Thymus (tissue), 11 donors: ENCODE measurements at regions not wholly inside any gene's neighbourhood (a gene's known extent, or its start where the extent isn't known, plus 50 kb on each side); places are given as distances from the start of the nearest gene placed in this dataset.
"Not testable (repeated sequence)": the region's sequence is repeated elsewhere in the genome, so short reads cannot be mapped to it uniquely, and the experiment has no call there.

Source experiments
- DNase-seq, 9 donors: peaks; one replicate each; pipeline ENCODE4 v3.0.0-alpha.2; 2013; ENCODE audit warnings: low spot score in 9 of 9, low read depth in 6 of 9, missing footprints in 1 of 9
- H3K27ac ChIP-seq, 2 donors: one replicate each; pipeline ENCODE4 v1.5.1; 2013; ENCODE audit warnings: control low read depth in 1 of 2, low read depth in 1 of 2, low read length in 1 of 2, mild to moderate bottlenecking in 1 of 2, moderate library complexity in 1 of 2
- H3K27me3 ChIP-seq, 2 donors: one replicate each; pipeline ENCODE4 v1.5.1; 2013; ENCODE audit warnings: low read length in 1 of 2; ENCODE audit not compliant: control insufficient read depth in 2 of 2, insufficient read depth in 1 of 2
- H3K36me3 ChIP-seq, 2 donors: one replicate each; pipeline ENCODE4 v1.5.1; 2013; ENCODE audit warnings: low read length in 1 of 2, mild to moderate bottlenecking in 1 of 2, moderate library complexity in 1 of 2; ENCODE audit not compliant: control insufficient read depth in 2 of 2, insufficient read depth in 2 of 2
- H3K4me1 ChIP-seq, 2 donors: one replicate each; pipeline ENCODE4 v1.5.1; 2013; ENCODE audit warnings: low read length in 2 of 2; ENCODE audit not compliant: control insufficient read depth in 2 of 2, insufficient read depth in 2 of 2
- H3K4me3 ChIP-seq, 2 donors: one replicate each; pipeline ENCODE4 v1.5.1; 2013; ENCODE audit warnings: low read length in 2 of 2, control low read depth in 1 of 2, mild to moderate bottlenecking in 1 of 2
- H3K9me3 ChIP-seq, 2 donors: one replicate each; pipeline ENCODE4 v1.5.1; 2013; ENCODE audit warnings: low read length in 1 of 2, mild to moderate bottlenecking in 1 of 2; ENCODE audit not compliant: control insufficient read depth in 2 of 2, insufficient read depth in 1 of 2
- WGBS: extraction: QIAGEN DNeasy Blood & Tissue Kit; methylation state at CpG from one replicate; pipeline ENCODE4 v1.1.7; 2013; 5-methylcytosine and 5-hydroxymethylcytosine counted together
- donor health status: healthy.

DNA sequence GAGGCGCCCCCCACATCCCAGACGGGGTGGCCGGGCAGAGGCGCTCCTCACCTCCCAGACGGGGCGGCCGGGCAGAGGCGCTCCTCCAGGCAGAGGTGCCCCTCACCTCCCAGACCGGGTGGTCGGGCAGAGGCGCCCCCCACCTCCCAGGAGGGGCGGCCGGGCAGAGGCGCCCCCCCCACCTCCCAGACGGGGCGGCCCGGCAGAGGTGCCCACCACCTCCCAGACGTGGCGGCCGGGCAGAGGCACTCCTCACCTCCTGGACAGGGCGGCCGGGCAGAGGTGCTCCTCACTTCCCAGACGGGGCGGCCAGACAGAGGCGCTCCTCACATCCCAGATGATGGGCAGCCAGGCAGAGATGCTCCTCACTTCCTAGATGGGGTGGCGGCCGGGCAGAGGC is 91.4 kb upstream of the CTSV start:
- not testable (repeated sequence) for DNase-seq, H3K36me3 ChIP-seq, H3K27me3 ChIP-seq, H3K9me3 ChIP-seq, H3K4me1 ChIP-seq, H3K27ac ChIP-seq, H3K4me3 ChIP-seq
- WGBS = 96% methylated on average over 27 of the region's 27 CpGs

DNA sequence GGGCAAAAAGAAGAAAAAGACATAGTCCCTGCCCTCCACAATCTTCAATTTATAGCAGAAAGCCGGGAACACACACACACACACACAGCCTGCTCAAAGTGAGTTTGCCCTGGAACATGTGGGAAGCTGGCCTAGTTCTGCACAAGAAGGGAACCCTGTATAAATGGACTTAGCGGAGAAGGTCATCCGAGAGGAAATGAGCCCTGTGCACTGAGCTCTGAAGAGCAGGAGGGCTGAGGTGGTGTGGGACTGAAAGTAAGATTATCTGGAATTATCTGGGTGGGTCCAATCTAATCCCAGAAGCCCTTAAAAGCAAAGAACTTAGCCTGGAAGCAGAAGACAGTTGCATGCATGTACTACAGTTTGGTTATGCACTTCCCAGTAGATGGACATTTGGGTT is 90.0 kb upstream of the CTSV start:
- Histone ChIP-seq H3K36me3 (no peaks in the 10 kb centered on the region), H3K27ac (no peak overlapping the region), H3K4me1 (no peaks in the 10 kb centered on the region), H3K27me3 (no peaks in the 10 kb centered on the region), H3K9me3 (peaks cover 0 to 4% of the 10 kb centered on the region in 2 donors), H3K4me3 (no peak overlapping the region)
- no peak for DNase-seq
- 95% methylated on average over 3 of the region's 3 CpGs for WGBS

GRCh38 chr9:97124256-97124655 is 85.3 kb upstream of the CTSV start:
- Histone ChIP-seq H3K9me3 (no peaks in the 10 kb centered on the region), H3K4me1 (no peaks in the 10 kb centered on the region), H3K4me3 (no peak overlapping the region), H3K27me3 (no peaks in the 10 kb centered on the region), H3K27ac (no peak overlapping the region), H3K36me3 (no peaks in the 10 kb centered on the region)
- WGBS = 71% methylated on average over 4 of the region's 4 CpGs
- DNase-seq = no peak

GRCh38 chr9:97110696-97111095 is 71.8 kb upstream of the CTSV start:
- DNase-seq = no peak
- no peaks in the 10 kb centered on the region for H3K36me3 ChIP-seq
- no peak overlapping the region for H3K4me3 ChIP-seq
- whole genome bisulfite sequencing = 72% methylated on average over 2 of the region's 2 CpGs
- H3K27me3 ChIP-seq = no peaks in the 10 kb centered on the region
- H3K9me3 ChIP-seq = no peaks in the 10 kb centered on the region
- H3K27ac ChIP-seq = no peak overlapping the region
- no peaks in the 10 kb centered on the region for H3K4me1 ChIP-seq

DNA sequence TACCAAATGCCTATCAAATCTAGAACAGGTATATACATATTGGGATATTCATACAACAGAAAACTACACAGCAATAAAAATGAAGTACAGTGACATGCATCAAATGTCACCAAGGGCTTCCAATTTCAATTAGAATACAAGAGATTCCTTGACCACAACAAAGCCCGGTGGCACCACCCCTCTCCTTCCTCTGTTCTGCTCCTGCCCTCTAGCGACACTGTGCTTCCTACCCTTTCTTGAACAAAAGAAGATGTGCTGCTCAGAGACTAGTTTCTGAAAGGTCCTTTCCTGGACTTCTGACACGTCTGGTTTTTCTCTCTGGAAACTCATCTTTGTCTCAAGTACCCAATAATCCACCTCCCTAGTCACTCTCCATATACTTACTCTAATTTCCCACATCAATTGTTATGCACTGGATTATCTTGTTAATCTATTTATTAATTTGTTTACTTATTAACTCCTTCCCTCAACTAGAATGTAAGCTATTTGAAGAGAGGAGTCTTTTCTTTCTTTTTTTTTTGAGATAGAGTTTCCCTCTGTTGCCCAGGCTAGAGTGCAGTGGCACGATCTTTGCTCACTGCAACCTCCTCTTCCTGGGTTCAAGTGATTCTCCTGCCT is 70.4 kb upstream of the CTSV start:
- H3K4me1 ChIP-seq = no peaks in the 10 kb centered on the region
- WGBS = 41% methylated on average over 4 of the region's 4 CpGs
- no peak overlapping the region for H3K4me3 ChIP-seq
- peak in 7 of 9 donors; percentile 2 to 50 (median 12) for DNase-seq
- no peaks in the 10 kb centered on the region for H3K27me3 ChIP-seq
- no peaks in the 10 kb centered on the region for H3K36me3 ChIP-seq
- no peaks in the 10 kb centered on the region for H3K9me3 ChIP-seq
- H3K27ac ChIP-seq = no peak overlapping the region

DNA sequence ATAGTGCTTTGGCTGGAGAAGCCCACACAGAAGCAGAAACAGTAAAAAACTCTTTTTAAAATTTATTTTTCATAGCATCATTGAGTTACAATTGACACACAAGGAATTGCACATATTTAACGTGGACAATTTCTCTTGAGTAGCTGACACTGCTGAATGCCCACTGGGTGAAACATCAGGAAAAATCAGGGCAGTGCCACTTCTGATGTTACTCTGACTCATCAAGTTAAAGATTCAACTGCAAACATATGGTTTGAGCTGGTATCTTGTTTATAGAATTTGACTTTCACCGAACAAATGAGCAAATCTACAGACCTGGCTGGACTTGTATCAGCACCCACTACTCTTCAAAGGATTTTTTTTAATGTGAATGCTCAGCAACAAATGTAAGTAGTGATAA is 66.3 kb upstream of the CTSV start:
- not testable (repeated sequence) for H3K4me3 ChIP-seq, DNase-seq, H3K36me3 ChIP-seq, H3K27me3 ChIP-seq, H3K27ac ChIP-seq, H3K9me3 ChIP-seq, H3K4me1 ChIP-seq
- 95% methylated on average over 2 of the region's 2 CpGs for WGBS

DNA sequence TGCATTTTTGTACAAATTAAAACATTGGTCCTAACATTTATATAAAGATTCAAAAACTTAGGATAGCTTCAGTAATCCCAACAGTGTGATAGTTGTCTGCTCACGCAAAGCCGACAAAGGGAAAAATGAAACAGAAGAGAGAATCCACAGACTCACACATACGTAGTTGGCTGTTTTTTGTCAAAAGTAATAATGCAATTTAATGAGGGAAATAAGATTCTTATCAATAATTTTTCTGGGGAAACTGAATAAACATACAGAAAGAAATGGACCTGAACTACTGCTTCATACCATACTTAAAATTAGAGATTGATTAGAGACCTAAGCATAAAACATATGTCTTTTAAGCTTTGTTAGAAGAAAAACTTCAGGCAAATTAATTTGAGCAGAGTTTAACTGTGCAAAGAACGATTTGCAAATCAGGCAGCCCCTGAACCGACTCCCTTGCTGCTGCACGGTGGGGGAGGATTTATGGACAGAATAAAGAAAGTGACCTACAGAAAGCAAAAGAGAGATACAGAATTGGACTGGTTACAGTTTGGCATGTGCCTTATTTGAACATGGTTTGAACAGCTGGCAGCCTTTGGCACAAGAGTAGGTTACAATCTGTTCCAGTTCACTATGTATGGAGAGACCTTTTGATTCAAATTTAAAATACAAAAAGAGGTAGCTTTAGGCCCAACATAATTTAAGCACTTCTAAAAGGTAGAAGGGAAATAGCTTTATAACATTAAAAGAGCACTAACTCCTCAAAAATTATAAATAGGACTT is 64.9 kb upstream of the CTSV start:
- not testable (repeated sequence) for H3K4me1 ChIP-seq, H3K27ac ChIP-seq, H3K4me3 ChIP-seq, DNase-seq, H3K9me3 ChIP-seq, H3K36me3 ChIP-seq, H3K27me3 ChIP-seq
- WGBS = 93% methylated on average over 6 of the region's 6 CpGs

- H3K9me3 ChIP-seq, H3K27ac ChIP-seq, H3K4me3 ChIP-seq, H3K4me1 ChIP-seq, H3K36me3 ChIP-seq, H3K27me3 ChIP-seq, DNase-seq: not testable (repeated sequence)
- WGBS = 95% methylated on average over 2 of the region's 2 CpGs
These were observed 60.6 kb upstream of the CTSV start for GRCh38 chr9:97099540-97099939.

- no peaks in the 10 kb centered on the region for H3K36me3 ChIP-seq
- H3K4me1 ChIP-seq = no peaks in the 10 kb centered on the region
- no peaks in the 10 kb centered on the region for H3K27me3 ChIP-seq
- no peak overlapping the region for H3K27ac ChIP-seq
- no peak overlapping the region for H3K4me3 ChIP-seq
- WGBS = 99% methylated on average over 4 of the region's 4 CpGs
- no peaks in the 10 kb centered on the region for H3K9me3 ChIP-seq
- DNase-seq = no peak
These were observed 57.9 kb upstream of the CTSV start for GRCh38 chr9:97096793-97097192.
